ENCODE measurements at regions not wholly inside any gene's neighbourhood (a gene's known extent, or its start where the extent isn't known, plus 50 kb on each side); places are given as distances from the start of the nearest gene placed in this dataset.

GRCh38 chr3:148184798-148185197, 512.9 kb upstream of the AGTR1 start:
- TF ChIP-seq CTCF (IDR thresholded peaks at IDR 0.05; ENCODE audit: insufficient read depth, low read length) (no peak), POLR2AphosphoS5 (IDR thresholded peaks at IDR 0.05; ENCODE audit: low read depth) (no peak), SPI1 (IDR thresholded peaks at IDR 0.05; ENCODE audit: borderline replicate concordance, low read depth) (no peak), REST (IDR thresholded peaks at IDR 0.05; ENCODE audit: insufficient replicate concordance, low read depth) (no peak), GABPA (IDR thresholded peaks at IDR 0.05; ENCODE audit: low read depth) (no peak)

Measured in HL-60 (cell line).